Sigmoid colon (tissue), 6 donors: ENCODE measurements at regions not wholly inside any gene's neighbourhood (a gene's known extent, or its start where the extent isn't known, plus 50 kb on each side); places are given as distances from the start of the nearest gene placed in this dataset.

ENCODE experiments used
- DNase-seq: peaks from one replicate; pipeline ENCODE4 v3.0.0-alpha.2; 2019
- H3K27ac ChIP-seq, 4 donors: fragments of 200-600 bp; sonication (generic); one replicate each; pipeline ENCODE4 v1.5.1; 2016 to 2019; ENCODE audit warnings: mild to moderate bottlenecking in 1 of 4
- H3K27me3 ChIP-seq, 3 donors: fragments of 200-600 bp; sonication (generic); one replicate each; pipeline ENCODE4 v1.5.1; 2019; ENCODE audit warnings: mild to moderate bottlenecking in 1 of 3
- H3K36me3 ChIP-seq, 4 donors: fragments of 200-600 bp; sonication (generic); one replicate each; pipeline ENCODE4 v1.5.1; 2016 to 2019
- H3K4me1 ChIP-seq, 4 donors: fragments of 200-600 bp; sonication (generic); one replicate each; pipeline ENCODE4 v1.5.1; 2017 to 2019
- H3K4me3 ChIP-seq, 4 donors: fragments of 200-600 bp; sonication (generic); one replicate each; pipeline ENCODE4 v1.5.1; 2017 to 2019; ENCODE audit warnings: mild to moderate bottlenecking in 2 of 4, moderate library complexity in 1 of 4
- H3K9me3 ChIP-seq, 4 donors: fragments of 200-600 bp in 3 of 4; sonication (generic) in 3 of 4; one replicate each; pipeline versions ENCODE4 v1.5.1 to v1.6.1; 2013 to 2019
- EP300 ChIP-seq, 4 donors: sonication (generic); formaldehyde crosslinking; IDR thresholded peaks; one replicate each; pipeline ENCODE4 v1.6.1; 2017; ENCODE audit warnings: antibody characterized with exemption in 4 of 4
- POLR2AphosphoS5 ChIP-seq, 4 donors: sonication (generic); formaldehyde crosslinking; IDR thresholded peaks; one replicate each; pipeline ENCODE4 v1.6.1; 2017; ENCODE audit warnings: antibody characterized with exemption in 4 of 4
- WGBS, 2 donors: extraction: QIAGEN DNeasy Blood & Tissue Kit; methylation state at CpG; one replicate each; pipeline ENCODE4 v1.1.7; 2013; 5-methylcytosine and 5-hydroxymethylcytosine counted together
- intact Hi-C: fragments of 100-400 bp; cut with DNase I; formaldehyde crosslinking; loops from one replicate; pipeline ENCODE4 v1.15.1; 2023
- donor health status: healthy with polysubstance abuse.
- donor health status: healthy.

- intact Hi-C loops: no loop called here
- no peak for TF ChIP-seq POLR2AphosphoS5 (IDR thresholded peaks at IDR 0.05)
- TF ChIP-seq EP300 (IDR thresholded peaks at IDR 0.05): no peak
- Histone ChIP-seq H3K27me3 (no peaks in the 10 kb centered on the region), H3K27ac (no peak overlapping the region), H3K9me3 (no peaks in the 10 kb centered on the region), H3K4me1 (no peaks in the 10 kb centered on the region), H3K36me3 (no peaks in the 10 kb centered on the region), H3K4me3 (no peak overlapping the region)
- no peak for DNase-seq
- WGBS, 2 donors: 73 to 81% methylated on average over 4 of the region's 4 CpGs
Observed at GRCh38 chr5:142204219-142204618, 95.6 kb downstream of the NDFIP1 start.
